ENCODE measurements at regions not wholly inside any gene's neighbourhood (a gene's known extent, or its start where the extent isn't known, plus 50 kb on each side); places are given as distances from the start of the nearest gene placed in this dataset.
"Not testable (repeated sequence)": the region's sequence is repeated elsewhere in the genome, so short reads cannot be mapped to it uniquely, and the experiment has no call there.

DNA sequence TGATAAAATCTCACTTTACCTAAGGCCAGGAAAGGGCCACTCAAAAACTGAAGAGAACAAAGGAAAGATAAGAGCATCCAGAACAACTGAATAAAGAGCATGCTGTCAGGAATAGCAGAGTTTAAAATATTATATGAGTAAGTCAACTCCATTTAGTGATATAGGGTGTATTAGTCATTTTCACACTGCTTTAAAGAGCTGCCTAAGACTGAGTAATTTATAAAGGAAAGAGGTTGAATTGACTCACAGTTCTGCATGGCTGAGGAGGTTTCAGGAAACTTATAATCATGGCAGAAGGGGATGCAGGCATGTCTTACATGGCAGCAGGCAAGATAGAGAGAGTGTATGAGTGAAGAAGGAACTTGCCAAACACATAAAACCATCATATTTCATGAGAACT lies 778.0 kb upstream of the NECTIN3 start:
- no peak for DNase-seq (ENCODE audit: extremely low read depth in 1 of 2, low read depth in 1 of 2)

- no peak for DNase-seq (ENCODE audit: extremely low read depth in 1 of 2, low read depth in 1 of 2)
Measured at GRCh38 chr3:110296885-110297284, 774.7 kb upstream of the NECTIN3 start.

- DNase-seq (ENCODE audit: extremely low read depth in 1 of 2, low read depth in 1 of 2), result no peak
Measured at GRCh38 chr3:110301781-110302180, 769.8 kb upstream of the NECTIN3 start.

- DNase-seq (ENCODE audit: extremely low read depth in 1 of 2, low read depth in 1 of 2), result no peak
Measured at GRCh38 chr3:110307065-110307809, 764.4 kb upstream of the NECTIN3 start.

- DNase-seq (ENCODE audit: extremely low read depth in 1 of 2, low read depth in 1 of 2), result no peak
Measured at GRCh38 chr3:110311541-110311940, 760.1 kb upstream of the NECTIN3 start.

DNA sequence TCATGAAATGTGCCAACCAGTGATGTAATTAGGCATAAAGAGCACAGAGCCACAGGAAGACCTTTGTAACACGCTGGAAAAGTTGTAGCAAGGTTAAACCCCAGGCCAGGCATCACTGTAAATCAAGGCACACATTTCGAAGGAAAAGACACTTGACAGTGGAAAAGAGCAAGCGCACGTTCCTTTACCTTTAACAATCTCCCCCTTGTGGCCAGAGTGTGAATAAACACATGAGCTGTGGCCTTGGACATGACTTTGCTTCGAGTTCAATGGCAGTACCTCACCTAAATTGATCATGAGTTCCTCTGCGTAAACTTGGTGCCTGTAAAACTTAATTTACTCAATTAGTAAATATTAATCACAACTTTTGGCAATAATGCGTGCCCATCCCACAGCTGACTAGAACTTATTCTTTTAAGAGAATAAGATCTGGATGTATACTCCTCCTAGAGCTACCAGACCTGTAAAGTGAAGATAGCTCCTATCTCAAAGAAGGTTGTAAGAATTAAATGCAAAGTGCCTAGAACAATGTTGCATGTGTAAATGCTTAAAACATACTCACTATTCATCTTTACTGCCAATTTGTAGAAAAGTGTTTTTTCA lies 757.0 kb upstream of the NECTIN3 start:
- DNase-seq (ENCODE audit: extremely low read depth in 1 of 2, low read depth in 1 of 2), result peak; percentile 4 to 12

- no peak for DNase-seq (ENCODE audit: extremely low read depth in 1 of 2, low read depth in 1 of 2)
Measured at GRCh38 chr3:110318108-110318507, 753.5 kb upstream of the NECTIN3 start.

DNA sequence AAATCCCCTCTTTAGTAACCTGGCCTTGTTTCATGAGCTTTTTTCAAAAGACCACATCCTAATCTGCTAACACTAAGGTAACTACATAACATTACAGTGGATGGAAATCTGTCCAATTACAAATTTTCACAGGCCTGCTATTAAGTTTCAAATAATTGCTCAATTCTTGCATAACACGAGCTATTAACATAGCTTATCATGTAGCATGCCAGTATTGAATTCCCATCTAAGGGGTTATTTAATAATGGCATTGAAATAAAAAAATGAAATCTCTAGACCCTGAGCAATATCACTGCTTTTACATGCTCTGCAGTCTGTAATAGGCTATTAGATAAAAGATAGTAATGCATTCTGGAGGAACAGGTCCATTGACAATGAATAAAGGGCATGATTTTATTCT lies 748.3 kb upstream of the NECTIN3 start:
- no peak for DNase-seq (ENCODE audit: extremely low read depth in 1 of 2, low read depth in 1 of 2)

- no peak for DNase-seq (ENCODE audit: extremely low read depth in 1 of 2, low read depth in 1 of 2)
Measured at GRCh38 chr3:110324171-110324705, 747.4 kb upstream of the NECTIN3 start.

DNA sequence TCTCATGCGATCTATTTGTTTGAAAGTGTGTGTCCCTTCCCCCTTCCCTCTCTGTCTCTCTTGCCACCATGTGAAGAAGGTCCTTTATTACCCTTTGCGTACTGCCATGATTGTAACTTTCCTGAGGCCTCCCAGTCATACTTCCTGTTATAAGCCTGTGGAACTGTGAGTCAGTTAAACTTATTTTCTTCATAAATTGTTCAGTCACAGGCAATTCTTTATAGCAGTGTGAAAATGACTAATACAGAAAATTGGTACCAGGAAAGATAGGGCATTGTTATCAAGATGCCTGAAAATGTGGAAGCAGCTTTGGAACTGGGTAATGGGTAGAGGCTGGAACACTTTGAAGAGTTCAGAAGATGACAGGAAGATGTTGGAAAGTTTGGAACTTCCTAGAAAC lies 743.7 kb upstream of the NECTIN3 start:
- no peak for DNase-seq (ENCODE audit: extremely low read depth in 1 of 2, low read depth in 1 of 2)

- DNase-seq (ENCODE audit: extremely low read depth in 1 of 2, low read depth in 1 of 2), result not testable (repeated sequence)
Measured at GRCh38 chr3:110331562-110331961, 740.1 kb upstream of the NECTIN3 start.

DNA sequence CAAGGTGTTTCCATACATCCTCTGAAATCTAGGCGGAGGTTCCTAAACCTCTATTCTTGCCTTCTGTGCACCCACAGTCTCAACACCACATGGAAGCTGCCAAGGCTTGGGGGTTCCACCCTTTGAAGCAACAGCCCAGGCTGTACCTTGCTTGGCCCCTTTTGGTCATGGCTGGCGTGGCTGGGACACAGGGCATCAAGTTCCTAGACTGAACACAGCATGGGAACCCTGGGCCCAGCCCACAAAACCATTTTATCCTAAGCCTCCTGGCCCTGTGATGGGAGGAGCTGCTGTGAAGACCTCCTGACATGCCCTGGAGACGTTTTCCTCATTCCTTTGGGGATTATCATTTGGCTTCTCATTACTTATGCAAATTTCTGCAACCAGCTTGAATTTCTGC lies 739.0 kb upstream of the NECTIN3 start:
- no peak for DNase-seq (ENCODE audit: extremely low read depth in 1 of 2, low read depth in 1 of 2)

DNA sequence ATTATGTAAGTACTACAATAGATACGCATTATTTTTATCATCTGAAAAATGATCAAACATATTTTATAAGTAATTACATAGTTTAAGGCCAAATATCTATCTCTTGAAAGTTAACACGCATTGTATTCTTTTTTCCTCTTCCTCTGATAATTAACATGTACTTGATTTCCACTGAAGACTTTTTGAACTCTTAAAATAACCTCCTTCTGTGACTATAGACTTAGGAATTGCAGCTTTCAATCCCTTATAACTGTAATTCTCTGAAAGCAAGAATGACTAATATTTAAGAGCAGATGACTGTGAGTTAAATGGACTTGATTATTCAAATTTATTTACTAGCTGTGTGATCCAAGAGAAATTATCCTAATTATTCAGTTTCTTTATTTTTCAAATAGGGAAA lies 730.6 kb upstream of the NECTIN3 start:
- no peak for DNase-seq (ENCODE audit: extremely low read depth in 1 of 2, low read depth in 1 of 2)

DNA sequence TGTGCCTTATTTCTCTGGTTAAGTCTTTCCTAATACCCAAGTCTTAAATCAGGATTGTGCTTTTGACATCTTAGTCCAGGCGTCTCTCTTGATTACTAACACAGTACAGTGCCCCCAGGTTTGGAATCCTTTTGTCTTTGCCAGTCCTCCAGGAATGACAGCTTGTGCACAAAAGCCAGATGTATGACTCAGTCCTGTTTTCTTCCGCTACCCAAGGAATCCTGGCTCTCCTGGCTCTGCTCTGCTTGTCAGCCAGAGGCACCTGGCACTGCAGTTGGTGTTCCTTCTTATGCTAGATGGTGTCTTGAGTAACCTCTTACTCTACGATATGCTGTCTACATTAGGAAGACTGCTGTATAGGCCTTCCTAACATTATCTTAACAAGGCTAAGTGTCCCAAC lies 728.2 kb upstream of the NECTIN3 start:
- DNase-seq (ENCODE audit: extremely low read depth in 1 of 2, low read depth in 1 of 2), result no peak

DNA sequence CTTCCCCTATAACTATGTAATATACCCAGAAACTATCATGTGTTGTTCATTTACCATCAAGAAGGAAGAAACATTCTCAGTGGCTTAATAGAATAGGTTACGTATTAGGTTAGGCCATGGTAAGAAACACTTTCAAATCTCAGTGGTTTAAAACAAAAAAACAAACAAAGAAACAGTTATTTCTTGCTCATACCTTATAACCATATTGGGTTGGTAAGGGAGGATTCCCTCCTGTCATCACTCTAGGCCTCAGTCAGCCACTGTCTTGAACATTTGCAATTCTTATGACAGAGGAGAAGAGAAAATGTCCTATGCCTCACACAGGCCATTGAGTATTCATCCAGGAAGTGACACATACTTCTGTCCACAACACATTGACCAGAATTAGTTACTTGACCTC lies 727.7 kb upstream of the NECTIN3 start:
- DNase-seq (ENCODE audit: extremely low read depth in 1 of 2, low read depth in 1 of 2), result no peak

DNA sequence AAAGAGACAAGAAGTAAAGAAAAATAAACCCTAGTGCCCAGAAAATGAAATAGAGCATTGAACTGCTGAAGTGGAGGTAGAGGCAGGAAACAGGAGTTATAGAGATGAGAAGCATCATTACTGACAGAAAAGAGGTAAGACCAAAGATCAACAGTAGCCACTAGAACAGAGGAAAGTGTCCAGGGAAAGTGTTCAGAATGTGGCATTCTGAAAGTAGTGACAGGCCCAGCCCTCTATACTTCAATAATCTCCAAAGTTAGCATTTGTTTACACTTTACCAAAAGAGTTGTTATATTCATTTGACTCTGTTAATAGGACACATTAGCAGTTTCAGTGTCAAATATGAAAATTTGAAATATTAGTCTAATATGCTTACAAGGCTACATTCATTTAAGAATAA lies 727.1 kb upstream of the NECTIN3 start:
- no peak for DNase-seq (ENCODE audit: extremely low read depth in 1 of 2, low read depth in 1 of 2)

GRCh38 chr3:110344897-110345767 lies 726.5 kb upstream of the NECTIN3 start:
- no peak for DNase-seq (ENCODE audit: extremely low read depth in 1 of 2, low read depth in 1 of 2)

DNA sequence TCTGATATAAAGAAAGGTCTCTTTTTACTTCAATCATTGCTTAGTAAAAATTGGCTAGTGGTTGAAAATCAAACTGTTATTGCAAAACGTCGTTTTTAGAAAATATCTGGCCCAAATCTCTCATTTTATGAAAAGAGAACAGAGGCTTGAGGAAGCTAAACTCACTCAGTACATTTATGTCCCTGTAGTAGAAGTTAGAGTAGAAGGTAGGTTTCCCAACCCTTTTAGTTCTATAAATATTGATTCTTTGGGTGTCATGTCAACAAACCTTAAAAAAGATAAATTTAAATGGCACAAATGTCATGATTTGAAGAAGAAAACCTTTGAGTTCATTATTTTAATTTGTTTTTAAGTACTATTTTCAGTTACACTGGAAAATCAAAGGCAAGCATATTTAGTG lies 722.3 kb upstream of the NECTIN3 start:
- DNase-seq (ENCODE audit: extremely low read depth in 1 of 2, low read depth in 1 of 2), result no peak

GRCh38 chr3:110352841-110353604 lies 718.6 kb upstream of the NECTIN3 start:
- no peak for DNase-seq (ENCODE audit: extremely low read depth in 1 of 2, low read depth in 1 of 2)

DNA sequence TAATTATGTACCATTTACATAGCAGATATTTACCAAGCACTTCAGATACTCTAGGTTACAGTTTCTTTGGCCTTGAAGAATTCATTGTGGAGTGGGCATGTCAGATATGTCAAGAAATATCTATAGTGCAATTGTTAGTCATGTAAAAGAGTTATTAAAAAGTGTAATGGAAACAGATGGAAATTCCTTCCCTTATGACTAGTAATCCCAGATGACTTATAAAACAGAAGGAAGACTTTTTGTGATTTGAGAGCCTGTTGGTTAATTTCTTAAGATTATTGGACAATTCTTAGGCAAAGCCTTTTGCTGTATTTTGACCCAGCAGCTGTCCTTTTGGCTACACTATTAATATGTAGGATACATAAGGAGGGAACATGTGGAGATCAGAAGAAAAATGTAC lies 708.9 kb upstream of the NECTIN3 start:
- DNase-seq (ENCODE audit: extremely low read depth in 1 of 2, low read depth in 1 of 2), result no peak

DNA sequence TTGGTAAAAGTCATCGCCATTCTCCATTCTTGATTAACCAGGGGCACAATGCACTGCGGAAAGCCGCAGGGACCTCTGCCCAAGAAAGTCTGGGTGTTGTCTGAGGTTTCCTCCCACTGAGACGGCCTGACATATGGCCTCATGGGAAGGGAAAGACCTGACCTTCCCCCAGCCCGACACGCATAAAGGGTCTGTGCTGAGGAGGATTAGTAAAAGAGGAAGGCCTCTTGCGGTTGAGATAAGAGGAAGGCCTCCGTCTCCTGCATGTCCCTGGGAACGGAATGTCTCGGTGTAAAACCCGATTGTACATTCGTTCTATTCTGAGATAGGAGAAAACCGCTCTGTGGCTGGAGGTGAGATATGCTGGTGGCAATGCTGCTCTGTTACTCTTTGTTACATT lies 704.3 kb upstream of the NECTIN3 start:
- not testable (repeated sequence) for DNase-seq (ENCODE audit: extremely low read depth in 1 of 2, low read depth in 1 of 2)

Data from stimulated activated CD8-positive, alpha-beta memory T cell treated with anti-CD3 and anti-CD28 coated beads, Interleukin-7, amount 100 ng/mL, for 48 hours (primary cell).